Activated gamma-delta T cell treated with anti-CD3 and anti-CD28 coated beads, Interleukin-2, amount 50 U/mL, for 16 hours (primary cell): ENCODE measurements at regions not wholly inside any gene's neighbourhood (a gene's known extent, or its start where the extent isn't known, plus 50 kb on each side); places are given as distances from the start of the nearest gene placed in this dataset.
"Not testable (repeated sequence)": the region's sequence is repeated elsewhere in the genome, so short reads cannot be mapped to it uniquely, and the experiment has no call there.

Experiments
- DNase-seq: peaks from one replicate; pipeline ENCODE4 v3.0.0-alpha.2; 2020; ENCODE audit warnings: low read depth

DNA sequence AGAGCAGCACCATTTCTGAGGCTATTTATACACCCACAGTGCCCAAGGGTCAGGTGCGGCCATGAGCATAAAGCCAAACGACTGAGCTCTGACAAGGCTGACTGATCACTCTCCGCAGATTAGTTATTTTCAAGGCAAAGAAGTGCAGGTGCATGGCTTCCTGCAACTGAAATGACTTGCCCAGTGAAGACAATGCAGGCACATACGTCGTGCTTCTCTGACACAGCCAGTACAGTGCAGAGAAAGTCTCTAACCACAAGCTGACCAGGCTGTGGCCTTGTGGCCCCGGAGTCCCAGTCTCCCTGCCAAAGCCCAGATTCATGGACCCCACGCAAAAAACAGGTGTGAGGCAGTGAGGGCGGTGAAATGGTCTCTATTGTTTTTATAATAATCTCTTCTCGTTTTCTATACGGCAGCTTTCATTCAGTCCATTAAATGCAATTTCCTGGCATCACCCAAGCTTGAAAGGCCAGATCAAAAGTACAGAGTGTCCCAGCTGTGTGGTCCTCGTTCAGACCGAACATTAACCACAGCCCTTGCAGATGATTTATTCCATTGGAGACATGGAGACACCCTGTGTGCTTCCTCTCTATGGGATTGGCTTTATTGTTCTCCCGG lies 447.0 kb upstream of the ID2 start:
- no peak for DNase-seq

DNA sequence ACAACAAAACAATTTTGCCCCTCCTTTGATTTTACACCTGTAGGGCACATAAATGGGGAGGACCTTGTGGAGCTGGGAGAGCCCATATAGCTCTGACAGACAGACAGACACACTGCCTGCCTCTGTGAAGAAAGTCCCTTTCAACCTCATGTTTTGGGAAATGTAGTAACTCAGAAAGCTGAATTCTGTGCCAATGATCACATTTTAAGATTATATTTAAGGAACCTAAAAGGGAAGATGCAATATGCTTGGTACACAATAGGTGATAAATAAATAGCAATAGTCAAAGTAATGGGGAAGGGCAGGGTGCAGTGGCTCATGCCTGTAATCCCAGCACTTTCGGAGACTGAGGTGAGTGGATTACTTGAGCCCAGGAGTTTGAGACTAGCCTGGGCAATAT lies 446.4 kb upstream of the ID2 start:
- no peak for DNase-seq

- DNase-seq: no peak
These were observed 445.5 kb upstream of the ID2 start for GRCh38 chr2:8236391-8236790.

GRCh38 chr2:8238521-8239230 lies 443.2 kb upstream of the ID2 start:
- DNase-seq: no peak

DNA sequence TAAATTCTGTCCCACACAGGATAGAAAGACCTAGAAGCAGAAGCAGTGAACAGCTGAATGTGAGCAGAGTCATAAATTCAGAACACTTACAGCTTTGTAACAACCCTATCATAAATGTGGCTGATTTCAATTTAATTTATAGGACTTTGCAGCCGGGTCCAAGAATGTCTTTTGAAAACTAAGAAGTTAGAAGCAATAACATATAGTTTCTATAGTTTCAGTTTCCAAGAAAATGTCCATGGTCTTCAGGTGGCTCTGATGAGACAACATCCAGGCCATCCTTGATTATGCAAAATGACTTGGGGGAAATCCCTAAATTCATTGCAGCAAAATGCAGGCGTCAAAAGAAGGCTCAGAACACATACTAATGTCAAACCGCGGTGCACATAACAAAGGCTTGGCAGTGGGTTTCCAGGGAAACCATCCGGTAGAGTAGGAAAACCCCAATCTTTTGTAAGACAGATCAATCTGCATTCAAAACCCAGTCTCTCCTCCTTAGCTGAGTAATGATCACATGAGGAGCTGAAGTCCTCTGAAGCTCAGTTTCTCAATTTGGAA lies 442.2 kb upstream of the ID2 start:
- DNase-seq: no peak

DNA sequence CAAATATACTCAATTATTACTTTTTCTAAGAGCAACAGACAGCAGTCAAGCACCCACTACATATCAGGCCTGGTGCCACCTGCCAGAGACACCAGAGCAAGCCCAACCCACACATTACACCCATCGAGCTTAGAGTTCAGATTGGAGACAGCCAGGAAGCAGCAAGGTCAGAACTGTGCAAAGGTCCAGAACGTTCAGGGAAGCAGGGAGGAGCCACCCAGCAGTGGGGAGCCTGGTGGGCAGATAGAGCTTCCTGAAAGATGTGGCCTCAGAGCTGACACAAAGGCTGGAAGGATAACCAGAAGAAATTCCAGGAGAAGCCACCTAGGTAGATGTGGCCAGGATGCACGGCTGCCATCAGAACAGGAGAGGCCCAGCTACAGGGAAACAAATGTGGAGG lies 440.5 kb upstream of the ID2 start:
- no peak for DNase-seq

DNA sequence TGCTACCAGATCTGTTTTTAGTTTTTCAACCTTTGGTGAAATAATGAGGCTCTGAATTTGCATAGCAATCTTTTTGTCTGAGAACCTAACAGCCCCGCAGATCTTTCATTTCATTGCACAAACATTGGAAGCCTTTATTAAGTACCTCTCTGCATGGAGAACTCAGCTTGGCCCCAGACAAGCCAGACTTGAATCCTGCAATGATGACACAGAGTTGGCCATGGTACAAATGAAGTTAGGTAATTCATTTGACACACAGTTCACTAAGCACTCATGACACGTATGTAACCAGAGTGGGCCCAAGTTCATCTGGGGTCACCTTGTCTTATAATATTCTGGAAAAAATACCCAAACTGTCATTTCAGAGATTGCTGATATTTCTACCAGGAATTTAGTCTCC lies 439.1 kb upstream of the ID2 start:
- DNase-seq: no peak

GRCh38 chr2:8243748-8244400 lies 438.0 kb upstream of the ID2 start:
- DNase-seq: no peak

- no peak for DNase-seq
These were observed 437.2 kb upstream of the ID2 start for GRCh38 chr2:8244639-8245038.

- no peak for DNase-seq
These were observed 435.7 kb upstream of the ID2 start for GRCh38 chr2:8246137-8246536.

DNA sequence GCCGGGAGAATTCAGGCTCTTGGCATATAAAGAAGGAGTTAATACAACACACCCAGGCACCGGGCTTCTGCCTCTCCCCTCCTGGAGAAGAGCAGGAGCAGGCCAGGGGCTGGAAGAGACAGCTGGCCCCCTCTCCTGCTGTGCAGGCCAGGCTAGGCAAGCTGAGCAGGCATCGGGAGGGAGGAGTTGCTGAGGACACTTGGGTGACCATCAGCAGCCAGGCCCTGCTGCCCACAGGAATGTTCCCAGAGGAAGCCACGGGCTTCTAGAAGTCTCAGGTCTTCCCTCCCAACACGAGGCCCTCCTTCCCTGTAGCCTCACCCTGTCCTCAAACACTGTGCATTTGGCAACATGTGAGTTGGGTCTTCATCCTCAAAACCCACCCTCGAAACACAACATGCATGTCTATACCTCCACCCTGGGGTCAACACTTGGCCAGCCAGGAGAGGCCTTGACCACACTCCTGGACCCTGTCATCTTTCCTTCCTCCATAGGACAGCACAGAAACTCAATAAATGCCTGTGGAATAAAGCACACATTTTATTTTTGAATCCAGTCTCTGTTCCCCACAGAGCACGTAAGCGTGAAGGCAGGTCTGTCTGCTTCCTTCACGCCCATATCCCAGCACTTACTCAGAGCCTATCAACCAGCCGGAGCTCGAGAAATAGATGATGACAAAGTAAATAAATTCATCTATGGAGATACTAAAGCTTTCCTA lies 433.8 kb upstream of the ID2 start:
- DNase-seq: no peak

GRCh38 chr2:8248623-8248957 lies 433.3 kb upstream of the ID2 start:
- DNase-seq: no peak

GRCh38 chr2:8249141-8249540 lies 432.7 kb upstream of the ID2 start:
- no peak for DNase-seq

DNA sequence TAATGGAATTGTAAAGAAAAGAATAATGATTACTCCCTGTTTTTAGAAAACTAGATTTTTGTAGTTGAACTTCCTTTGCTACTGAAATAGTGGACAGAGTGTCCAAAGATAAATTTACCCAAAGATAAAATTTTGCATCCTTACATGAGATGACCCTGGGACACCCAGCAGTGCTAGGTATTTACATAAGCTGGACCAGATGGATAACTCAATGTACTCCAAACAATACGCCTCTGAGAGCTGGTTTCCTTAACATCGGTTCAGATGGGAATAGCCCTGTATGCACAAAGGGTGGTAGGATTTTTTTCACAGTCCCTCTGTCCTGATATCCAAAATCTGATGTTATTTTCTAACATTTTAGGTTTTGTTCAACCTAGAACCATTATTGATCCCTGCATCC lies 432.1 kb upstream of the ID2 start:
- DNase-seq: no peak

- DNase-seq: not testable (repeated sequence)
These were observed 431.6 kb upstream of the ID2 start for GRCh38 chr2:8250290-8250689.

DNA sequence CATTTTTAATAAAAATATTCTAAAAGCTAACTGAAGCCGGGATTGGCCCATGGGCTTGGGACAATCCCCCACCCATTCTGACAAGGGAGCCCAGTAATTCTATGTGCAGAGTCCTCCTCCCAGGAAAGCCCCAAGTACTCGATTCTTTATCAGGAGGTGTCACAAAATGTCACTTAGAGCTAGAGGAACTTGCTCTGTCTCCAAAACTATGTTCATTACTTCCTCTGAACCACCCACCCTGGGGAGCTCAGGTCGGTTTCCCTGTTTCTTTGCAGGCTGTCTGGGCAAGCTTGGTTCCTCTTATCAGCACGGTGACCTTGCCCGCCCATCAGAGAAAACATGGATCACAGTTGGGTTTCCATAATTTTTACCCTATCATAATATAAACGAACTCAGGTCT lies 430.6 kb upstream of the ID2 start:
- DNase-seq: no peak

DNA sequence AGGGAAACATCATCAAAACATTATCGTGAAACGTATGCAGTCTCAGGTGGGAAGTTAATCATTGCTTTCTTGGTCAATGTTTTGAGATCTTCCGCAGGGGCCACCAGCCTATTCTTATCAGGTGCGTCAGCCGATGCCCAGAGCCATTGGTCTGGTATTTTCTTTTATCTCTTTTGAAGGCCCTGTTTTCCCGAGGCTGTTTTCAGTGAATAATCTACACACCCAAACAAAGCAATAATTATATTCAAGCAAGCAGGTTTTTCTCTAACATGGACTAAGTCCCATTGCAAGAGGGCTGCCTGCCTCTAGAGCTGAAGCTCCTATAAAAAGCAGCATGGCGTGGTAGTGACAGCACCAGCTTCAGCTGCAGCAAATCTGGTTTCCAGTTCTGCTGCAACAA lies 430.0 kb upstream of the ID2 start:
- DNase-seq: no peak

- DNase-seq: no peak
These were observed 428.7 kb upstream of the ID2 start for GRCh38 chr2:8252997-8253694.

DNA sequence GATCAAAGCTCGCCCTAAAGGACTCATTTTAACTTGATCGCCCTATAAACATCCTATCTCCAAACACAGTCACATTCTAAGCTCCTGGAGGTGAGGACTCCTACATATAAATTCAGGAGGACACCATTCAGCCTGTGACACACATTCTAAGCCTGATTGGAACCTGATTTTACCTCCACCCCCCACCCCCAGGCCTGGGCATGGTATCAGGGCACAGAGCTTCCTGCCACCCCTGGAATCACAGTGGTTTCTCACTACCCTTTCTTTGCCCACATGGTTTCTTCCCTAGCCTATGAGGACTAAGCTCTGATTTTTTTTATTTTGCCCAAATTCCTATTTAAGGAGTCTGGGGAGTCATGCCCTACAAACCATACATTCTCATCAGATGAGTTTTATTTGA lies 428.1 kb upstream of the ID2 start:
- DNase-seq: no peak

DNA sequence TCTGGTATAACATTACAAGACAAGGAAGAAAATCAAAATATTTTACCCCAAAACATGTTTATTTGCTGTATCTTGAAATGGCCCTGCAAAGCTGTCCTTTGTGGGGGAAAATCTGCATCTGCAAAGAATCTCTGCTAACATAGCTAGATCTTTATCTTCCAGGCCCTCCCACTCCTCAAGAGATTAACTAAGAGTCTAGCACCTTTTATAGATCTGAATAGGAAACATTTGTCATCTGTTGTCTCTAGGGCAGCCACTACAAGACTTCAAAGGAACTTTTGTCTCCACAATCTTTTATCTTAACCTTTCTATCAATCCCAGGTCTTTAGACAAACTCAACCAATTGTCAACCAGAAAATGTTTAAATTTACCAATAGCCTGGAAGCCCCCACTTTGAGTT lies 427.6 kb upstream of the ID2 start:
- DNase-seq: not testable (repeated sequence)

GRCh38 chr2:8254791-8255447 lies 426.9 kb upstream of the ID2 start:
- DNase-seq: no peak

GRCh38 chr2:8255448-8255800 lies 426.4 kb upstream of the ID2 start:
- DNase-seq: no peak
